BLaER1 treated with 17β-estradiol and CSF1 and Interleukin-3, amounts not matched to agents 10 nM and 100 nM (cell line): ENCODE measurements at regions not wholly inside any gene's neighbourhood (a gene's known extent, or its start where the extent isn't known, plus 50 kb on each side); places are given as distances from the start of the nearest gene placed in this dataset.

ENCODE experiments used
- H3K27ac ChIP-seq, 11 experiments: shearing (Covaris generic); formaldehyde crosslinking; 2 replicates each; pipeline ENCODE4 v1.8.1; 2022
- H3K27me3 ChIP-seq, 11 experiments: shearing (Covaris generic); formaldehyde crosslinking; 2 replicates each; pipeline ENCODE4 v1.8.1; 2022
- H3K36me3 ChIP-seq, 11 experiments: shearing (Covaris generic); formaldehyde crosslinking; 2 replicates each; pipeline ENCODE4 v1.8.1; 2022
- H3K4me1 ChIP-seq, 10 experiments: shearing (Covaris generic); formaldehyde crosslinking; 2 replicates each; pipeline ENCODE4 v1.8.1; 2022
- H3K4me2 ChIP-seq, 11 experiments: shearing (Covaris generic); formaldehyde crosslinking; 2 replicates each; pipeline ENCODE4 v1.8.1; 2022
- H3K4me3 ChIP-seq, 10 experiments: shearing (Covaris generic); formaldehyde crosslinking; 2 replicates each; pipeline ENCODE4 v1.8.1; 2022
- H3K9ac ChIP-seq, 11 experiments: shearing (Covaris generic); formaldehyde crosslinking; 2 replicates each; pipeline ENCODE4 v1.8.1; 2022
- H3K9me3 ChIP-seq, 11 experiments: shearing (Covaris generic); formaldehyde crosslinking; replicated peaks in 1 of 11; 2 replicates each; pipeline ENCODE4 v1.8.1; 2022
- H4K20me1 ChIP-seq, 11 experiments: shearing (Covaris generic); formaldehyde crosslinking; 2 replicates each; pipeline ENCODE4 v1.8.1; 2022
- Cebpa-rat ChIP-seq, 11 experiments: shearing (Covaris generic); IDR thresholded peaks; 2 replicates each; pipeline ENCODE4 v1.8.1; 2022

DNA sequence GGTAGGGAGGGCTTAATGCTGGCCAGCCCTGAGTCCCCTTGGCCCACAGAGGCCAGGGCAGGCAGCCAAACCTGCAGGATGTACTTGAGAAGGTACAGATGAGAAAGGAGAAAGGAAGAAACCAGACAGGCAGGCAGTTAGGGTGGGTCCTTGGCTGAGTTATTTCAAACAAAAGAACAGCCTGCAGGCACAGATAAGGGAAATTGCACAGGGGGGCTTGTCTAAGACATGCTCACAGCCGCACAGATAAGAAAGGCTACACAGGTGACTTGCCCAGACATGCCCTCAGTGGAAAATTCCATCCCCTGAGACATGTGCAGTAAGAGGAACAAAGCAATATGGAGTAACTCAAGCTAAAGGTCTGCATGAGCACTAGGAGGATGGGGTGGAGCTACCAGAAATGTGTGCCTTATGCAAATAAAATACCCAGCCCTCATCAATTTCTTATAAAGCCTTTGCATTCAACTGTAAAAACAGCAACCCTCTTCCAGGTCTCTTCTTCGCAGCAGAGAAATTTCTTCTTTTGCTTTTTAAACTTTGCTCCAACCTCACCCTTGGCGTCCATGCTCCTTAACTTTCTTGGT is 158.2 kb upstream of the RGS6 start:
- TF ChIP-seq Cebpa-rat (IDR thresholded peaks at IDR 0.05): no peak
- Histone ChIP-seq H3K4me2 (no peak overlapping the region), H3K27me3 (no peaks in the 10 kb centered on the region), H3K4me3 (no peak overlapping the region), H3K9ac (no peak overlapping the region), H4K20me1 (no peaks in the 10 kb centered on the region), H3K36me3 (no peaks in the 10 kb centered on the region), H3K9me3 (peaks cover 0 to 21% (median 14%) of the 10 kb centered on the region in 11 experiments; a peak in 16 of 22 replicates), H3K27ac (no peak overlapping the region; a peak in 1 of 22 replicates), H3K4me1 (peaks cover 0 to 4% (median 0%) of the 10 kb centered on the region in 10 experiments; a peak in 1 of 20 replicates)

- no peak overlapping the region for H3K27ac ChIP-seq
- H3K4me1 ChIP-seq: peaks cover 0 to 4% (median 0%) of the 10 kb centered on the region in 10 experiments; a peak in 1 of 20 replicates
- H3K36me3 ChIP-seq: no peaks in the 10 kb centered on the region
- H3K9ac ChIP-seq: no peak overlapping the region
- no peaks in the 10 kb centered on the region for H3K27me3 ChIP-seq
- no peak overlapping the region for H3K4me2 ChIP-seq
- H3K4me3 ChIP-seq: no peak overlapping the region
- H3K9me3 ChIP-seq: peaks cover 0 to 21% (median 14%) of the 10 kb centered on the region in 11 experiments; a peak in 16 of 22 replicates
- no peak for TF ChIP-seq Cebpa-rat (IDR thresholded peaks at IDR 0.05)
- H4K20me1 ChIP-seq: no peaks in the 10 kb centered on the region
Measured at GRCh38 chr14:71776471-71777360, 155.5 kb upstream of the RGS6 start.

DNA sequence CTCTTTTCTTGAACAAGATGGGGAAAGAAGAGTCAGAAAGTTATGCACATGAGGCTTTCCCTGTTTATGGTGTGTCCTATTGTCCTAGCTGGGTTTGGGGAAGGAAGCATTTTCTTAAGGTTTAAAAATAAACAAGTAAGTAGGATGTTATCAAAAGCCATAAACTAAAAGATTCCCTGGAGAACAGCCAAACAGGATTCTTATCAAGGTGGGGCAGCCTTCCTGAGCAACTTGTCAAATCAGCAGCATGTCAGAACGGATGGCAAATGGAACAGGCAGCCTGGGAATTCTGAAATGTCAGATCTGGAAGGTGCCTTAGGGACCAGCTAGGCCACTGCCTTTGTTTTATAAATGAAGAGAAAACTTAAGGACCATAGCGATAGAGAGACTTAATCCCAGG is 152.2 kb upstream of the RGS6 start:
- Histone ChIP-seq H3K27me3 (no peaks in the 10 kb centered on the region), H3K9me3 (peaks cover 0 to 10% (median 5%) of the 10 kb centered on the region in 11 experiments; a peak in 7 of 22 replicates), H3K4me1 (peaks cover 0 to 4% (median 0%) of the 10 kb centered on the region in 10 experiments; a peak in 1 of 20 replicates), H4K20me1 (no peaks in the 10 kb centered on the region), H3K4me3 (no peak overlapping the region), H3K9ac (no peak overlapping the region), H3K4me2 (no peak overlapping the region), H3K36me3 (no peaks in the 10 kb centered on the region), H3K27ac (no peak overlapping the region)
- TF ChIP-seq Cebpa-rat (IDR thresholded peaks at IDR 0.05): no peak

DNA sequence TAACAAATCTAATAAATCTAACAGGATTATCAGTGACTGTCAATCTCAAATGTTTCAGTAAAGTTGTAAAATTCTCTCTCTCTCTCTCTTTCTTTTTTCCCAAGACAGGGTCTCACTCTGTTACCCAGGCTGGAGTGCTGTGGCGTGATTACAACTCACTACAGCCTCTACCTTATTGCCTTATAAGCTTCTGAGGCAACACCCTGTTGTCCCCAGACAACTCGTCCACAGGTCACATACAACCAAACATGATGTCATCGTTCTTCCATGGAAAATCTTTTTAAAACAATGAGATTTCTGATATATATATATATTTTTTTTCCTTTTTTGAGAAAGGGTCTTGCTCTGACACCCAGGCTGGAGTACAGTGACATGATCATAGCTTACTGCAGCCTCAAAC is 151.4 kb upstream of the RGS6 start:
- H3K4me3 ChIP-seq: no peak overlapping the region
- peaks cover 0 to 10% (median 5%) of the 10 kb centered on the region in 11 experiments; a peak in 7 of 22 replicates for H3K9me3 ChIP-seq
- no peak overlapping the region for H3K9ac ChIP-seq
- no peak overlapping the region for H3K4me2 ChIP-seq
- H4K20me1 ChIP-seq: no peaks in the 10 kb centered on the region
- no peaks in the 10 kb centered on the region for H3K36me3 ChIP-seq
- H3K27me3 ChIP-seq: no peaks in the 10 kb centered on the region
- peaks cover 0 to 4% (median 0%) of the 10 kb centered on the region in 10 experiments; a peak in 1 of 20 replicates for H3K4me1 ChIP-seq
- no peak overlapping the region for H3K27ac ChIP-seq
- TF ChIP-seq Cebpa-rat (IDR thresholded peaks at IDR 0.05): no peak

DNA sequence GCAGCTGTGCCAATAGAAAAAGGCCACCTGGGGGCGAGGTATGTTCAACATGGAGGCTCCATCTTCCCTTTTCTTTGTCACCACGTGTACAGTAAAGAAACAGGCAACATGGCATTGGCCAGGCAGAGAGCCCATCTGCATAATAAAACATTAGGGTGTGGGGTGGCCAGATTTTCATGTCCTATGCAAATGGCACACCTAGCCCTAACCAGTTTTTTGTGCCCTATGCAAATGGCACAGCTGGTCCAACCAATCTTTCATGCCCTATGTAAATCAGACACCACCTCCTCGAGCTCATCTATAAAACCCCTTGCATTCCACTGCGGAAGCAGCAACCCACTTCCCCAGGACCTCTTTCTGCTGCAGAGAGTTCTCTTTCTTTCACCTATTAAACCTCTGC is 149.1 kb upstream of the RGS6 start:
- Histone ChIP-seq H3K27ac (no peak overlapping the region), H3K4me1 (no peaks in the 10 kb centered on the region), H3K4me3 (no peak overlapping the region), H3K4me2 (no peak overlapping the region), H3K9ac (no peak overlapping the region), H3K36me3 (no peaks in the 10 kb centered on the region), H3K27me3 (no peaks in the 10 kb centered on the region), H3K9me3 (peaks cover 0 to 10% (median 5%) of the 10 kb centered on the region in 11 experiments; a peak in 8 of 22 replicates), H4K20me1 (no peaks in the 10 kb centered on the region)
- TF ChIP-seq Cebpa-rat (IDR thresholded peaks at IDR 0.05): no peak

DNA sequence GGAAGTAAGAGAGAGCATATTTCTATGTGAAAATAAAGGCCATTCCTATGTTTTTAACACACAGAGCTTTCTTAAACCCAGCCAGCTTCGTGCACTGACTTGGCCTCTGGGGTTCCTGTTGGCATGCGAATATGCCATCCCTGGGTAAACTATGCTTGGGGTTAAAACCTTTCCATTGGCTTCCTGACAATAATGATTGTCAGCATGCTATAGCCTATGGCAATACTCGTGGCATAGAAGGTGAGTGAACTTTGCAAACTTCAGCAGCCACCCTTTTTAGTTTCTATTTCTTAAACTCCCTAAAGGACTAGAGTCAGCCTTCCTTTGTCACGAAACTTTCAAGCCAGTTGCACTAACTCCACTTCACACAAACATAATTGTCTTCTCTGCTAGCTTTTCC is 148.4 kb upstream of the RGS6 start:
- Histone ChIP-seq H3K4me2 (no peak overlapping the region), H3K27ac (no peak overlapping the region), H3K36me3 (no peaks in the 10 kb centered on the region), H4K20me1 (no peaks in the 10 kb centered on the region), H3K9me3 (peaks cover 0 to 10% (median 5%) of the 10 kb centered on the region in 11 experiments; a peak in 8 of 22 replicates), H3K27me3 (no peaks in the 10 kb centered on the region), H3K4me1 (no peaks in the 10 kb centered on the region), H3K4me3 (no peak overlapping the region), H3K9ac (no peak overlapping the region)
- TF ChIP-seq Cebpa-rat (IDR thresholded peaks at IDR 0.05): no peak

DNA sequence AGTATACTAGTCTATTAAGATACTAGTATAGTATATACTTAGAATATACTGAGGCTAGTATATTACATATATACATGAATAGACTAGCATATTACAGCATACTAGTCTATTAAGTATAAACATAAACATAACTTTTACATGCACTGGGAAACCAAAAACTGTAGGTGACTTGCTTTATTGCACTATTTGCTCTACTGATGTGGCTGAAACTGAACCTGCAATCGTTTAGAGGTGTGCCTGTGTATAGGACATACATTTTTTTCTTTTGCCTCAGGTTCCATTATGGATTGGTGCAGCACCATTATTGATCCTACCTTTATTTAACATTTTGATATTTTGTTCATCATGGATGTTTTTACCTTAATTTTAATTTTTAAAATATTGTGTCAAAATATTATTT is 143.2 kb upstream of the RGS6 start:
- Histone ChIP-seq H3K4me2 (no peak overlapping the region), H4K20me1 (no peaks in the 10 kb centered on the region), H3K9ac (no peak overlapping the region), H3K4me3 (no peak overlapping the region), H3K27ac (no peak overlapping the region), H3K4me1 (no peaks in the 10 kb centered on the region), H3K36me3 (no peaks in the 10 kb centered on the region), H3K27me3 (no peaks in the 10 kb centered on the region), H3K9me3 (peaks cover 0 to 9% (median 3%) of the 10 kb centered on the region in 11 experiments; a peak in 7 of 22 replicates)
- no peak for TF ChIP-seq Cebpa-rat (IDR thresholded peaks at IDR 0.05)

DNA sequence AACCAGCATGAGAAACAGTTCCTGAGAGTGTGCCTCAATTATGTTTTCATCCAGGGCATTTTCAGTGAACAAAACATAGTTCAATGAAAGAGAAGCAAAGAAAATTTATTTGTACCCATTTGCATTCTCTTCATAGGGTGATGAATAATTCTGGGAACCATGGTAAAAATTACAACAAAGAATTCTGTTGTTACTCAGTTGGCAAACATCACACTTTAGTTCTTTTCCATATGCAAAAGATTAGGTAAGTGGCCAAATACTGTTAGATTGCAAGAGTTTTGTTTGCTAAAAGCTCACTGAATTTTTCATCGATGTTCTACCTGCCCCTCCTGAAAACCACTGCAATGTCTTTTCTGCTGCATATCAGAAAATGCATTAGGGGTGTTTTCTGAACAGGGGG is 132.4 kb upstream of the RGS6 start:
- TF ChIP-seq Cebpa-rat (IDR thresholded peaks at IDR 0.05): no peak
- H4K20me1 ChIP-seq: no peaks in the 10 kb centered on the region
- no peak overlapping the region for H3K4me3 ChIP-seq
- no peak overlapping the region for H3K4me2 ChIP-seq
- H3K27me3 ChIP-seq: no peaks in the 10 kb centered on the region
- no peaks in the 10 kb centered on the region for H3K36me3 ChIP-seq
- H3K9ac ChIP-seq: no peak overlapping the region
- H3K4me1 ChIP-seq: peaks cover 0 to 13% (median 11%) of the 10 kb centered on the region in 10 experiments; a peak in 13 of 20 replicates
- no peak overlapping the region for H3K27ac ChIP-seq
- no peaks in the 10 kb centered on the region for H3K9me3 ChIP-seq

DNA sequence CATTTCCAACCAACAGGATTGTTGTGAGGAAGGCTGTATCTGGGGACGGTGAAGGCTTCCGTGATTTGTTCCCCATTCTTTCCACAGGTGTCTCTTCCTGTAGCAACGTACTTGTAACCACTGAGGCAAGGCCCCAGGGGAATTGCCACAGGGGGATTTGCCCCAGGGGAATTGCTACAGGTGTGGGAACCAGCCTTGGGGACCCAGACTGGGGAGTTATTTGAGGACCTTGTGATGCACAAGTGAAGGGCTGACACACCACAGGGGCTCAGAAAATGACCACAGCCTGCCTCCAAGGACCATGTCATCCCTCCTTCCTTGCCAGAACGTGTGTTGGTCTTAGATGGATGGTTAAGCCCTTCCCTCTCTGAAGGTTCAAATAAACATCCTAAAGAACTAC is 131.4 kb upstream of the RGS6 start:
- H3K27ac ChIP-seq: no peak overlapping the region
- no peaks in the 10 kb centered on the region for H3K36me3 ChIP-seq
- peak overlapping the region in 9 of 11 experiments; percentile 7 to 79 (median 52); a peak in 15 of 22 replicates for H3K4me2 ChIP-seq
- H4K20me1 ChIP-seq: no peaks in the 10 kb centered on the region
- H3K4me1 ChIP-seq: peaks cover 0 to 13% (median 11%) of the 10 kb centered on the region in 10 experiments; a peak in 13 of 20 replicates
- H3K9me3 ChIP-seq: no peaks in the 10 kb centered on the region
- no peak overlapping the region for H3K4me3 ChIP-seq
- TF ChIP-seq Cebpa-rat (IDR thresholded peaks at IDR 0.05): no peak
- H3K27me3 ChIP-seq: no peaks in the 10 kb centered on the region
- no peak overlapping the region for H3K9ac ChIP-seq
